Epithelial cell of esophagus (primary cell): ENCODE measurements at regions not wholly inside any gene's neighbourhood (a gene's known extent, or its start where the extent isn't known, plus 50 kb on each side); places are given as distances from the start of the nearest gene placed in this dataset.

Experiments
- DNase-seq: peaks from one replicate; pipeline ENCODE4 v3.0.0; 2010; ENCODE audit warnings: low read depth
- H3K4me3 ChIP-seq: 2 replicates; pipeline ENCODE4 v1.5.1; 2011; ENCODE audit warnings: mild to moderate bottlenecking, low read length, control low read depth
- CTCF ChIP-seq: IDR thresholded peaks from 2 replicates; pipeline ENCODE4 v1.5.1; 2011; ENCODE audit warnings: low read depth, mild to moderate bottlenecking, low read length, control low read depth, inconsistent platforms; ENCODE audit not compliant: insufficient read depth; ENCODE audit errors: missing control alignments

DNA sequence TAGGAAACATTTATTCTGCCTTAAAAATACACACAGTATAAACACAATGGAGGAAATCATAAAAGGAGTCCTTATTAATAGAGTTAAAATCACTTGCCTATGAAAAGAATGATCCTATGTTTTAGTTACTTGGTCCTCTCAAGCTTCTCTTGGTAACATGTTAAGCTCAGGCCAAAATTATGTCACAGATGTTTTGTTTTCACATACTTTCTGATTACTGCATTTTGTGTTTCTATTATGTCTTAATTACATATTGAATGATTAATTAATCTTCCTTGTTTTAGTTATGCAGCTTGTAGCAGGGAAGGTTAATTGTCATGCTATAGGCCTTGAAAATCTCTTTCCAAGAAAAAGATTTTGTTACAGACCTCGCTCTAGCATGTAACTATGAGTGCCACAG is 406.0 kb downstream of the PLA2G4A start:
- H3K4me3 ChIP-seq = no peak overlapping the region
- TF ChIP-seq CTCF = no peak
- no peak for DNase-seq

- H3K4me3 ChIP-seq = no peak overlapping the region
- no peak for DNase-seq
- TF ChIP-seq CTCF = no peak
Observed at GRCh38 chr1:187236199-187236598, 407.4 kb downstream of the PLA2G4A start.

- no peak overlapping the region for H3K4me3 ChIP-seq
- no peak for TF ChIP-seq CTCF
- no peak for DNase-seq
Observed at GRCh38 chr1:187236676-187237075, 407.9 kb downstream of the PLA2G4A start.

DNA sequence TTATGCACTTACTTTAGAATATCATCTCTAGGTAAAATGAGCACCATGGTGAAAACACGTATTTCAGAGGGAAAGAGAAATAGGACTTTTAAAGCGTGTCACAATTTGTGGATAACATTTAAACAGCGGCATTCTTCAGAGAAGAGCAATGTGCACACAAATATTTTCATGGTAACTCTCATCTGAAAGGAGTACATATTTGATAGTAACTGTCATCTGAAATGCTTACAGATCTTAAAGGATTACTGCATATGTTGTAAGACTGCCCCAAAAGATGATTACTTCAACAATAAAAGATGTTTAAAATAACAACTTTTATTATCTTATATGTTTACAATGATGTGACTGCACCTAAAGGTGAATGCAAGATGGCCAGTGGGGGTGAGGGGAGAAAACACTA is 408.8 kb downstream of the PLA2G4A start:
- no peak for TF ChIP-seq CTCF
- no peak for DNase-seq
- no peak overlapping the region for H3K4me3 ChIP-seq

GRCh38 chr1:187241971-187242370 is 413.2 kb downstream of the PLA2G4A start:
- no peak for TF ChIP-seq CTCF
- no peak for DNase-seq
- no peak overlapping the region for H3K4me3 ChIP-seq

GRCh38 chr1:187244623-187245022 is 415.9 kb downstream of the PLA2G4A start:
- peak; percentile 83 for DNase-seq
- TF ChIP-seq CTCF = no peak
- no peak overlapping the region for H3K4me3 ChIP-seq

DNA sequence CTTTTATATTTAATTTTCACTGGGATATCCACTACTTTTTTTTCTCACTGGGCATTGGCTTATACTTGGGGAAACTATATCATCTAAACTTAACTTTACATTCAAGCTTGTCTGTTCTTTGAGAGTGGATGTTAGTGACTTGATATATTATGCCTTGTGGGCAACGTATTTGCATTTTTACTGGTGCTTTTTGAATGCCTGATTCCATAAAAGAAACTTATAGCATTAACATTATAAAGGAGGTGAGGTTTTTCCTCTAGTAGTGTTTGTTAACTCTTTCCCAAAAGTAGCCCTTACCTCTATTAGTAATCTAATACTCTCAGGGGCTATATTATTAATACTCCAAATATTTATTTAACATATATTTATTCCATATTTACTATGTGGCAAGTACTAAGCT is 416.5 kb downstream of the PLA2G4A start:
- DNase-seq = no peak
- TF ChIP-seq CTCF = no peak
- H3K4me3 ChIP-seq = no peak overlapping the region
